ENCODE measurements at regions not wholly inside any gene's neighbourhood (a gene's known extent, or its start where the extent isn't known, plus 50 kb on each side); places are given as distances from the start of the nearest gene placed in this dataset.
"Not testable (repeated sequence)": the region's sequence is repeated elsewhere in the genome, so short reads cannot be mapped to it uniquely, and the experiment has no call there.

GRCh38 chr10:6924166-6924565 is 344.1 kb upstream of the PRKCQ start (continued):
- TF ChIP-seq HIC1 (tag by site-specific recombination; IDR thresholded peaks at IDR 0.05) (no peak), ZNF302 (tag by site-specific recombination; IDR thresholded peaks at IDR 0.05; ENCODE audit: low read depth) (no peak), ZNF558 (tag by site-specific recombination; IDR thresholded peaks at IDR 0.05) (no peak), INSM2 (tag by site-specific recombination; IDR thresholded peaks at IDR 0.05) (no peak)

- H3K4me3 ChIP-seq (ENCODE audit: low read depth, low read length); POLR2A ChIA-PET; H3K4me1 ChIP-seq (ENCODE audit: control insufficient read depth, insufficient read depth, low read length); H3K9me3 ChIP-seq (ENCODE audit: control insufficient read depth, insufficient read depth, low read depth, low read length); H3K27ac ChIP-seq (ENCODE audit: extremely low read depth, low read depth, low read length); H3K36me3 ChIP-seq (ENCODE audit: control insufficient read depth in 2 of 2, insufficient read depth in 1 of 2, low read length in 2 of 2): not testable (repeated sequence)
- CTCF ChIA-PET, result interaction anchor here (0.6 to 2.1 kb wide), 6 partner anchors 14 to 490 kb away, joined by 3 to 8 read pairs (median 4); partner anchors contain the start of gene SFMBT2
Observed at GRCh38 chr10:6921026-6921425, 340.9 kb upstream of the PRKCQ start.

GRCh38 chr10:6920072-6921019 is 340.3 kb upstream of the PRKCQ start:
- Histone ChIP-seq H3K9me3 (ENCODE audit: control insufficient read depth, insufficient read depth, low read depth, low read length) (no peaks in the 10 kb centered on the region), H3K27ac (ENCODE audit: extremely low read depth, low read depth, low read length) (no peak overlapping the region), H3K36me3 (ENCODE audit: control insufficient read depth in 2 of 2, insufficient read depth in 1 of 2, low read length in 2 of 2) (no peaks in the 10 kb centered on the region), H3K4me1 (ENCODE audit: control insufficient read depth, insufficient read depth, low read length) (peaks cover 3% of the 10 kb centered on the region; the same call in 1 of the 2 replicates), H3K4me3 (ENCODE audit: low read depth, low read length) (no peak overlapping the region)
- POLR2A ChIA-PET, result interaction anchor here (0.6 kb wide), 1 partner anchor 244 kb away, joined by 4 read pairs; no protein-coding TSS in a partner anchor
- CTCF ChIA-PET, result interaction anchor here (0.5 to 2.1 kb wide), 32 partner anchors 8 to 605 kb away, joined by 3 to 9 read pairs (median 4); partner anchors contain the start of gene SFMBT2
- TF ChIP-seq ZBTB48 (tag by site-specific recombination; IDR thresholded peaks at IDR 0.05) (peak; percentile 44; the same call in 1 of the 2 replicates), REPIN1 (tag by site-specific recombination; IDR thresholded peaks at IDR 0.05; ENCODE audit: low read depth) (no peak), SCRT2 (tag by site-specific recombination; IDR thresholded peaks at IDR 0.05) (peak; percentile 75), TRIM28 (IDR thresholded peaks at IDR 0.05; ENCODE audit: borderline replicate concordance, low read length) (no peak), KLF7 (tag by site-specific recombination; IDR thresholded peaks at IDR 0.05; ENCODE audit: borderline replicate concordance) (no peak), CTCF (tag by site-specific recombination; IDR thresholded peaks at IDR 0.05) (peak; percentile 74), ZNF335 (tag by site-specific recombination; conservative IDR thresholded peaks at IDR 0.05) (peak; percentile 53), EGR2 (tag by site-specific recombination; IDR thresholded peaks at IDR 0.05; ENCODE audit: low read depth) (peak; percentile 53), ZNF2 (tag by site-specific recombination; IDR thresholded peaks at IDR 0.05) (no peak), ZFHX2 (tag by site-specific recombination; conservative IDR thresholded peaks at IDR 0.05) (peak; percentile 84), ZNF654 (tag by site-specific recombination; IDR thresholded peaks at IDR 0.05; ENCODE audit: low read depth) (peak; percentile 85)

All from HEK293 (cell line).